CD4-positive, alpha-beta T cell treated with Interleukin-4 for 1 hour (primary cell): ENCODE measurements at regions not wholly inside any gene's neighbourhood (a gene's known extent, or its start where the extent isn't known, plus 50 kb on each side); places are given as distances from the start of the nearest gene placed in this dataset.

Experiments used
- DNase-seq, 2 donors: peaks; one replicate each; pipeline ENCODE4 v3.0.0-alpha.2; 2020 to 2022

- DNase-seq: no peak
Observed at GRCh38 chr1:106954661-106955229, 101.7 kb upstream of the PRMT6 start.

- no peak for DNase-seq
Observed at GRCh38 chr1:106956721-106957120, 99.8 kb upstream of the PRMT6 start.

- no peak for DNase-seq
Observed at GRCh38 chr1:106957795-106958194, 98.7 kb upstream of the PRMT6 start.

GRCh38 chr1:106960412-106960811 lies 96.1 kb upstream of the PRMT6 start:
- DNase-seq: no peak

- no peak for DNase-seq
Observed at GRCh38 chr1:106961646-106962045, 94.8 kb upstream of the PRMT6 start.

- no peak for DNase-seq
Observed at GRCh38 chr1:106962591-106962990, 93.9 kb upstream of the PRMT6 start.

- no peak for DNase-seq
Observed at GRCh38 chr1:106964495-106964894, 92.0 kb upstream of the PRMT6 start.

GRCh38 chr1:106968644-106969043 lies 87.8 kb upstream of the PRMT6 start:
- DNase-seq: no peak

- no peak for DNase-seq
Observed at GRCh38 chr1:106969731-106970130, 86.7 kb upstream of the PRMT6 start.

GRCh38 chr1:106972074-106972473 lies 84.4 kb upstream of the PRMT6 start:
- no peak for DNase-seq

GRCh38 chr1:106975944-106976343 lies 80.5 kb upstream of the PRMT6 start:
- DNase-seq: no peak

GRCh38 chr1:106978477-106979322 lies 77.8 kb upstream of the PRMT6 start:
- no peak for DNase-seq

GRCh38 chr1:106979371-106979770 lies 77.1 kb upstream of the PRMT6 start:
- no peak for DNase-seq

- DNase-seq: no peak
Observed at GRCh38 chr1:106980121-106980520, 76.4 kb upstream of the PRMT6 start.

- no peak for DNase-seq
Observed at GRCh38 chr1:106984801-106985200, 71.7 kb upstream of the PRMT6 start.

- DNase-seq: no peak
Observed at GRCh38 chr1:106986603-106987002, 69.9 kb upstream of the PRMT6 start.

- no peak for DNase-seq
Observed at GRCh38 chr1:106995970-106996369, 60.5 kb upstream of the PRMT6 start.

GRCh38 chr1:106998431-106999002 lies 58.0 kb upstream of the PRMT6 start:
- DNase-seq: no peak

- DNase-seq: no peak
Observed at GRCh38 chr1:107000902-107001301, 55.6 kb upstream of the PRMT6 start.

- DNase-seq: no peak
Observed at GRCh38 chr1:107003972-107004371, 52.5 kb upstream of the PRMT6 start.

GRCh38 chr1:107004421-107004820 lies 52.1 kb upstream of the PRMT6 start:
- DNase-seq: no peak
